Thyroid gland (tissue), 4 donors: ENCODE measurements at regions not wholly inside any gene's neighbourhood (a gene's known extent, or its start where the extent isn't known, plus 50 kb on each side); places are given as distances from the start of the nearest gene placed in this dataset.

Experiments
- POLR2A ChIP-seq, 2 donors: fragments of 450-650 bp; IDR thresholded peaks; one replicate each; pipeline ENCODE4 v1.6.1; 2017; ENCODE audit warnings: antibody characterized with exemption in 2 of 2, mild to moderate bottlenecking in 2 of 2, moderate library complexity in 1 of 2
- TF ChIP-seq, protein P1 (sequence below), 6 experiments: fragments of 200-600 bp in 3 of 6; fragments of 450-650 bp in 3 of 6; sonication (generic) in 3 of 6; IDR thresholded peaks; one replicate each; pipeline ENCODE4 v1.5.1; 2016 to 2019; ENCODE audit warnings: antibody characterized with exemption in 6 of 6, mild to moderate bottlenecking in 2 of 6, inconsistent platforms in 1 of 6, moderate library complexity in 1 of 6

DNA sequence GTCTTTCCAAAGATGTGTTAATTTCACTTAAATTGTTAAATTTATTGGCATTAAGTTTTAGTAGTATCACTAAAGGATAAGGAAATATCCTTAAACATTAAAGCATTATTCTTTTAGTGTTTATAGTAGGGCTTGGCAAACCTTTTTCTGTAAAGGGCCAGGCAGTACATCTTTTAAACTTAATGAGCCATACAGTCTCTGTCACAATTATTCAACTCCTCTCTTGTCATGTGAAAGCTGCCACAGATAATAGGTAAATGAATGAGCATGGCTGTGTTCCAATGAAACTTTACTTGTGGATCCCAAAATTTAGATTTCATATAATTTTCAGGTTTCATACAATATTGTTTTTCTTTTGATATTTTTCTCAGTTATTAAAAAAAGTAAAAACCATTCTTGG is 268.2 kb upstream of the C11orf87 start:
- TF ChIP-seq, protein P1, sequence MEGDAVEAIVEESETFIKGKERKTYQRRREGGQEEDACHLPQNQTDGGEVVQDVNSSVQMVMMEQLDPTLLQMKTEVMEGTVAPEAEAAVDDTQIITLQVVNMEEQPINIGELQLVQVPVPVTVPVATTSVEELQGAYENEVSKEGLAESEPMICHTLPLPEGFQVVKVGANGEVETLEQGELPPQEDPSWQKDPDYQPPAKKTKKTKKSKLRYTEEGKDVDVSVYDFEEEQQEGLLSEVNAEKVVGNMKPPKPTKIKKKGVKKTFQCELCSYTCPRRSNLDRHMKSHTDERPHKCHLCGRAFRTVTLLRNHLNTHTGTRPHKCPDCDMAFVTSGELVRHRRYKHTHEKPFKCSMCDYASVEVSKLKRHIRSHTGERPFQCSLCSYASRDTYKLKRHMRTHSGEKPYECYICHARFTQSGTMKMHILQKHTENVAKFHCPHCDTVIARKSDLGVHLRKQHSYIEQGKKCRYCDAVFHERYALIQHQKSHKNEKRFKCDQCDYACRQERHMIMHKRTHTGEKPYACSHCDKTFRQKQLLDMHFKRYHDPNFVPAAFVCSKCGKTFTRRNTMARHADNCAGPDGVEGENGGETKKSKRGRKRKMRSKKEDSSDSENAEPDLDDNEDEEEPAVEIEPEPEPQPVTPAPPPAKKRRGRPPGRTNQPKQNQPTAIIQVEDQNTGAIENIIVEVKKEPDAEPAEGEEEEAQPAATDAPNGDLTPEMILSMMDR (IDR thresholded peaks at IDR 0.05): no peak
- TF ChIP-seq POLR2A (IDR thresholded peaks at IDR 0.05): no peak
